SK-N-SH (cell line): ENCODE measurements at regions not wholly inside any gene's neighbourhood (a gene's known extent, or its start where the extent isn't known, plus 50 kb on each side); places are given as distances from the start of the nearest gene placed in this dataset.

Source experiments
- CTCF ChIA-PET: fragments of 300-600, 350-600 bp; formaldehyde crosslinking; extraction: SDS; loops from one replicate; lab custom pipeline; 2021; lab: Yijun Ruan, JAX
- POLR2A ChIA-PET: fragments of 350-600 bp; sonication (Branson Sonifier 250); formaldehyde crosslinking; extraction: SDS; loops from one replicate; lab custom pipeline; 2020; ENCODE audit warnings: antibody characterized with exemption, inconsistent platforms; lab: Yijun Ruan, JAX
- DNase-seq: peaks from one replicate; pipeline ENCODE4 v3.0.0; 2012
- H2AFZ ChIP-seq: fragments of 200-600 bp; sonication (generic); 2 replicates; pipeline ENCODE4 v1.8.1; 2016; ENCODE audit warnings: antibody characterized with exemption, mild to moderate bottlenecking, low read depth
- H3F3A ChIP-seq: fragments of 200-600 bp; sonication (generic); replicated peaks from 2 replicates; pipeline ENCODE3; 2016; ENCODE audit warnings: antibody characterized with exemption, mild to moderate bottlenecking; ENCODE audit not compliant: insufficient read depth
- H3K27ac ChIP-seq, 2 experiments: fragments of 200-500 bp in 1 of 2; fragments of 200-600 bp in 1 of 2; sonication (Bioruptor generic) in 1 of 2; sonication (generic), shearing (Covaris generic) in 1 of 2; 2 replicates each; pipeline versions ENCODE4 v1.5.1 to v1.6.1; 2014 to 2016; ENCODE audit warnings: low read depth in 2 of 2, inconsistent platforms in 1 of 2, low read length in 1 of 2, mild to moderate bottlenecking in 1 of 2, mixed read lengths in 1 of 2
- H3K27me3 ChIP-seq: fragments of 200-600 bp; sonication (generic), shearing (Covaris generic); 2 replicates; pipeline ENCODE4 v1.6.1; 2016; ENCODE audit warnings: mixed run types; ENCODE audit not compliant: insufficient read depth
- H3K36me3 ChIP-seq, 2 experiments: fragments of 200-500 bp in 1 of 2; fragments of 200-600 bp in 1 of 2; sonication (Bioruptor generic) in 1 of 2; sonication (generic) in 1 of 2; replicated peaks in 1 of 2; 2 replicates each; pipeline versions ENCODE3 to v1.5.1; 2014 to 2016; ENCODE audit warnings: low read length in 1 of 2, mild to moderate bottlenecking in 1 of 2; ENCODE audit not compliant: insufficient read depth in 2 of 2, control insufficient read depth in 1 of 2
- H3K4me1 ChIP-seq, 2 experiments: fragments of 200-500 bp in 1 of 2; fragments of 200-600 bp in 1 of 2; sonication (Bioruptor generic) in 1 of 2; sonication (generic), shearing (Covaris generic) in 1 of 2; 2 replicates each; pipeline versions ENCODE4 v1.5.1 to v1.6.1; 2014 to 2016; ENCODE audit warnings: low read depth in 1 of 2, low read length in 1 of 2, mixed run types in 1 of 2; ENCODE audit not compliant: insufficient read depth in 2 of 2, control insufficient read depth in 1 of 2
- H3K4me2 ChIP-seq: fragments of 200-600 bp; sonication (generic), shearing (Covaris generic); 2 replicates; pipeline ENCODE4 v1.6.1; 2017; ENCODE audit warnings: mixed run types
- H3K4me3 ChIP-seq, 2 experiments: fragments of 200-500 bp in 1 of 2; fragments of 200-600 bp in 1 of 2; sonication (Bioruptor generic) in 1 of 2; sonication (generic), shearing (Covaris generic) in 1 of 2; 2 replicates each; pipeline versions ENCODE4 v1.5.1 to v1.8.1; 2014 to 2016; ENCODE audit warnings: low read depth in 2 of 2, inconsistent platforms in 1 of 2, low read length in 1 of 2, mild to moderate bottlenecking in 1 of 2, mixed read lengths in 1 of 2, moderate library complexity in 1 of 2
- H3K79me2 ChIP-seq: fragments of 200-600 bp; sonication (generic); 2 replicates; pipeline ENCODE4 v1.8.1; 2017; ENCODE audit warnings: mild to moderate bottlenecking; ENCODE audit not compliant: insufficient read depth
- H3K9ac ChIP-seq: fragments of 200-600 bp; sonication (generic); 2 replicates; pipeline ENCODE4 v1.6.1; 2017; ENCODE audit warnings: mixed run types
- H3K9me2 ChIP-seq: fragments of 200-600 bp; sonication (generic); 2 replicates; pipeline ENCODE4 v1.6.1; 2017; ENCODE audit warnings: mixed run types
- H3K9me3 ChIP-seq: fragments of 200-600 bp; sonication (generic); 2 replicates; pipeline ENCODE4 v1.6.1; 2017; ENCODE audit warnings: mixed run types, mild to moderate bottlenecking, moderate library complexity
- H4K20me1 ChIP-seq: fragments of 200-600 bp; sonication (generic); 2 replicates; pipeline ENCODE4 v1.6.1; 2017; ENCODE audit warnings: mild to moderate bottlenecking, mixed run types; ENCODE audit not compliant: insufficient read depth
- CHD2 ChIP-seq: fragments of 150-350 bp; IDR thresholded peaks from 2 replicates; pipeline ENCODE4 v1.6.1; 2018; ENCODE audit warnings: low read length; ENCODE audit not compliant: partially characterized antibody
- ELF1 ChIP-seq: IDR thresholded peaks from 2 replicates; pipeline ENCODE4 v1.4.0; 2012
- EZH2phosphoT487 ChIP-seq: fragments of 200-600 bp; sonication (generic); IDR thresholded peaks from 2 replicates; pipeline ENCODE4 v1.6.1; 2017; ENCODE audit warnings: low read depth, mixed run types, mild to moderate bottlenecking, antibody characterized with exemption, moderate library complexity, borderline replicate concordance
- FOXM1 ChIP-seq: IDR thresholded peaks from 2 replicates; pipeline ENCODE4 v1.4.0; 2012; ENCODE audit warnings: low read depth, mild to moderate bottlenecking
- JUND ChIP-seq: IDR thresholded peaks from 2 replicates; pipeline ENCODE4 v1.4.0; 2012
- MAX ChIP-seq: IDR thresholded peaks from 2 replicates; pipeline ENCODE4 v1.4.0; 2012; ENCODE audit warnings: low read depth
- MEF2A ChIP-seq: IDR thresholded peaks from 2 replicates; pipeline ENCODE4 v1.4.0; 2012; ENCODE audit warnings: low read depth, borderline replicate concordance
- MXI1 ChIP-seq: IDR thresholded peaks from 2 replicates; pipeline ENCODE4 v1.6.1; 2012; ENCODE audit warnings: mild to moderate bottlenecking, low read depth, low read length, improper control_type of control experiment
- NRF1 ChIP-seq: IDR thresholded peaks from 2 replicates; pipeline ENCODE4 v1.6.1; 2012; ENCODE audit warnings: low read depth, mild to moderate bottlenecking, low read length
- POLR2AphosphoS5 ChIP-seq: IDR thresholded peaks from 2 replicates; pipeline ENCODE4 v1.6.1; 2012; ENCODE audit warnings: low read depth, low read length
- RCOR1 ChIP-seq: fragments of 150-350 bp; IDR thresholded peaks from 2 replicates; pipeline ENCODE4 v1.6.1; 2017; ENCODE audit warnings: antibody characterized with exemption, low read length
- RXRA ChIP-seq: IDR thresholded peaks from 2 replicates; pipeline ENCODE4 v1.4.0; 2012; ENCODE audit warnings: low read depth, mild to moderate bottlenecking, borderline replicate concordance
- SIN3A ChIP-seq: IDR thresholded peaks from 2 replicates; pipeline ENCODE4 v1.6.1; 2012; ENCODE audit warnings: low read depth, mild to moderate bottlenecking, low read length, moderate library complexity, borderline replicate concordance
- SMC3 ChIP-seq: IDR thresholded peaks from 2 replicates; pipeline ENCODE4 v1.6.1; 2012; ENCODE audit warnings: low read depth, low read length, improper control_type of control experiment
- USF2 ChIP-seq: fragments of 150-350 bp; IDR thresholded peaks from 2 replicates; pipeline ENCODE4 v1.6.1; 2017; ENCODE audit warnings: antibody characterized with exemption, low read length, low read depth, borderline replicate concordance
- WGBS: methylation state at CpG from one replicate; pipeline ENCODE4 v1.1.6; 2017; ENCODE audit warnings: low lambda C conversion rate; 5-methylcytosine and 5-hydroxymethylcytosine counted together
- TF ChIP-seq, protein P1 (sequence below): fragments of 200-600 bp; sonication (generic); IDR thresholded peaks from 2 replicates; pipeline ENCODE4 v1.6.1; 2017; ENCODE audit warnings: antibody characterized with exemption, mild to moderate bottlenecking, moderate library complexity

GRCh38 chr10:69732147-69732825, 69.4 kb upstream of the COL13A1 start:
- no peaks in the 10 kb centered on the region for H3K9me2 ChIP-seq
- no peaks in the 10 kb centered on the region for H3K9me3 ChIP-seq
- H3K27ac ChIP-seq = no peak overlapping the region
- WGBS = 84% methylated on average over 12 of the region's 16 CpGs
- H3K36me3 ChIP-seq = no peaks in the 10 kb centered on the region
- H3F3A ChIP-seq = no peaks in the 10 kb centered on the region
- no peaks in the 10 kb centered on the region for H4K20me1 ChIP-seq
- no peak overlapping the region for H3K4me3 ChIP-seq
- DNase-seq = no peak
- H3K79me2 ChIP-seq = no peaks in the 10 kb centered on the region
- no peak for TF ChIP-seq ELF1
- no peak for TF ChIP-seq SMC3
- no peak for TF ChIP-seq POLR2AphosphoS5
- no peak for TF ChIP-seq MEF2A
- no peak for TF ChIP-seq CHD2
- no peak for TF ChIP-seq MAX
- no peak for TF ChIP-seq SIN3A
- TF ChIP-seq, protein P1, sequence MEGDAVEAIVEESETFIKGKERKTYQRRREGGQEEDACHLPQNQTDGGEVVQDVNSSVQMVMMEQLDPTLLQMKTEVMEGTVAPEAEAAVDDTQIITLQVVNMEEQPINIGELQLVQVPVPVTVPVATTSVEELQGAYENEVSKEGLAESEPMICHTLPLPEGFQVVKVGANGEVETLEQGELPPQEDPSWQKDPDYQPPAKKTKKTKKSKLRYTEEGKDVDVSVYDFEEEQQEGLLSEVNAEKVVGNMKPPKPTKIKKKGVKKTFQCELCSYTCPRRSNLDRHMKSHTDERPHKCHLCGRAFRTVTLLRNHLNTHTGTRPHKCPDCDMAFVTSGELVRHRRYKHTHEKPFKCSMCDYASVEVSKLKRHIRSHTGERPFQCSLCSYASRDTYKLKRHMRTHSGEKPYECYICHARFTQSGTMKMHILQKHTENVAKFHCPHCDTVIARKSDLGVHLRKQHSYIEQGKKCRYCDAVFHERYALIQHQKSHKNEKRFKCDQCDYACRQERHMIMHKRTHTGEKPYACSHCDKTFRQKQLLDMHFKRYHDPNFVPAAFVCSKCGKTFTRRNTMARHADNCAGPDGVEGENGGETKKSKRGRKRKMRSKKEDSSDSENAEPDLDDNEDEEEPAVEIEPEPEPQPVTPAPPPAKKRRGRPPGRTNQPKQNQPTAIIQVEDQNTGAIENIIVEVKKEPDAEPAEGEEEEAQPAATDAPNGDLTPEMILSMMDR = no peak
- TF ChIP-seq RCOR1 = no peak
- TF ChIP-seq USF2 = no peak
- TF ChIP-seq JUND = no peak
- TF ChIP-seq NRF1 = no peak
- ChIA-PET POLR2A (interaction anchor here (0.6 kb wide), 1 partner anchor 73 kb away, joined by 3 read pairs; no protein-coding TSS in a partner anchor), CTCF (interaction anchor here (0.8 to 8.9 kb wide), 10 partner anchors 10 to 182 kb away, joined by 3 to 81 read pairs (median 6); no protein-coding TSS in a partner anchor)
- H3K4me1 ChIP-seq = peaks cover 12 to 47% of the 10 kb centered on the region in 2 experiments; a peak in 3 of 4 replicates
- H3K9ac ChIP-seq = no peak overlapping the region
- H3K4me2 ChIP-seq = no peak overlapping the region
- H3K27me3 ChIP-seq = no peaks in the 10 kb centered on the region
- no peak overlapping the region for H2AFZ ChIP-seq

- no peaks in the 10 kb centered on the region for H3K79me2 ChIP-seq
- H3K4me1 ChIP-seq = peaks cover 9 to 45% of the 10 kb centered on the region in 2 experiments; a peak in 3 of 4 replicates
- no peaks in the 10 kb centered on the region for H3K36me3 ChIP-seq
Measured at GRCh38 chr10:69732826-69733150, 68.9 kb upstream of the COL13A1 start.

More at GRCh38 chr10:69732826-69733150, 68.9 kb upstream of the COL13A1 start:
- Histone ChIP-seq H3K27ac (no peak overlapping the region), H3K4me2 (no peak overlapping the region), H3K9me3 (no peaks in the 10 kb centered on the region), H3K27me3 (no peaks in the 10 kb centered on the region), H3F3A (no peaks in the 10 kb centered on the region), H3K9ac (no peak overlapping the region), H2AFZ (no peak overlapping the region), H3K9me2 (no peaks in the 10 kb centered on the region), H4K20me1 (no peaks in the 10 kb centered on the region), H3K4me3 (no peak overlapping the region)
- POLR2A ChIA-PET = interaction anchor here (0.6 kb wide), 1 partner anchor 72 kb away, joined by 3 read pairs; no protein-coding TSS in a partner anchor
- no peak for TF ChIP-seq MXI1
- TF ChIP-seq FOXM1 = no peak
- TF ChIP-seq SMC3 = no peak
- TF ChIP-seq RXRA = no peak
- no peak for TF ChIP-seq EZH2phosphoT487
- no peak for TF ChIP-seq JUND
- CTCF ChIA-PET = interaction anchor here (0.8 to 8.9 kb wide), 9 partner anchors 11 to 182 kb away, joined by 3 to 81 read pairs (median 6); no protein-coding TSS in a partner anchor
- DNase-seq = no peak
- WGBS = 93% methylated on average over 5 of the region's 6 CpGs
